SK-N-SH treated with all-trans-retinoic acid at 6 μM for 48 hours (cell line): ENCODE measurements at regions not wholly inside any gene's neighbourhood (a gene's known extent, or its start where the extent isn't known, plus 50 kb on each side); places are given as distances from the start of the nearest gene placed in this dataset.

Source experiments
- ATAC-seq: fragments of 200-7000 bp; cut with Tn5 transposase; 3 replicates; pipeline ENCODE4 v1.9.1; 2020; ENCODE audit warnings: mild to moderate bottlenecking, moderate library complexity
- ARNTL ChIP-seq: fragments of 450-650 bp; formaldehyde crosslinking; IDR thresholded peaks from 2 replicates; pipeline ENCODE4 v1.5.0; 2020; ENCODE audit warnings: low read depth, mild to moderate bottlenecking, moderate library complexity, borderline replicate concordance
- BACH2 ChIP-seq: fragments of 250-450 bp; sonication (Bioruptor Pico); IDR thresholded peaks from 2 replicates; pipeline ENCODE4 v1.9.0; 2021; ENCODE audit warnings: mild to moderate bottlenecking, borderline replicate concordance
- CREB5 ChIP-seq: fragments of 250-450 bp; sonication (Bioruptor Pico); IDR thresholded peaks from 2 replicates; pipeline ENCODE4 v1.5.1; 2020; ENCODE audit warnings: low read depth, mild to moderate bottlenecking, moderate library complexity
- CSRNP3 ChIP-seq: fragments of 250-450 bp; sonication (Bioruptor Pico); IDR thresholded peaks from 2 replicates; pipeline ENCODE4 v1.5.1; 2021; ENCODE audit warnings: mild to moderate bottlenecking, moderate library complexity
- GLIS3 ChIP-seq: fragments of 250-450 bp; sonication (Bioruptor Pico); IDR thresholded peaks from 2 replicates; pipeline ENCODE4 v1.5.0; 2020; ENCODE audit warnings: mild to moderate bottlenecking, moderate library complexity
- ISL1 ChIP-seq: fragments of 250-450 bp; sonication (Bioruptor Pico); IDR thresholded peaks from 2 replicates; pipeline ENCODE4 v2.1.2; 2022; ENCODE audit warnings: mild to moderate bottlenecking, moderate library complexity
- OSR1 ChIP-seq: fragments of 250-450 bp; sonication (Bioruptor Pico); IDR thresholded peaks from 2 replicates; pipeline ENCODE4 v1.8.0; 2022; ENCODE audit warnings: moderate library complexity, mild to moderate bottlenecking, inconsistent platforms
- PATZ1 ChIP-seq: fragments of 250-450 bp; sonication (Bioruptor Pico); IDR thresholded peaks from 2 replicates; pipeline ENCODE4 v1.8.0; 2020; ENCODE audit warnings: mild to moderate bottlenecking, moderate library complexity, borderline replicate concordance
- POU6F1 ChIP-seq: fragments of 250-450 bp; sonication (Bioruptor Pico); IDR thresholded peaks from 2 replicates; pipeline ENCODE4 v1.8.0; 2021; ENCODE audit warnings: low read depth, mild to moderate bottlenecking, moderate library complexity, borderline replicate concordance
- PPARA ChIP-seq: fragments of 250-450 bp; sonication (Bioruptor Pico); IDR thresholded peaks from 2 replicates; pipeline ENCODE4 v1.5.0; 2020; ENCODE audit warnings: mild to moderate bottlenecking, borderline replicate concordance
- RARB ChIP-seq: fragments of 250-450 bp; sonication (Bioruptor Pico); IDR thresholded peaks from 2 replicates; pipeline ENCODE4 v1.8.0; 2021; ENCODE audit warnings: mild to moderate bottlenecking, moderate library complexity
- SNAI2 ChIP-seq: fragments of 250-450 bp; sonication (Bioruptor Pico); IDR thresholded peaks from 2 replicates; pipeline ENCODE4 v1.5.0; 2020; ENCODE audit warnings: mild to moderate bottlenecking, moderate library complexity
- TCF4 ChIP-seq: fragments of 250-450 bp; sonication (Bioruptor Pico); IDR thresholded peaks from 2 replicates; pipeline ENCODE4 v1.8.0; 2021; ENCODE audit warnings: mild to moderate bottlenecking, moderate library complexity, borderline replicate concordance
- TOX ChIP-seq: fragments of 250-450 bp; sonication (Bioruptor Pico); IDR thresholded peaks from 2 replicates; pipeline ENCODE4 v1.8.0; 2021; ENCODE audit warnings: mild to moderate bottlenecking, moderate library complexity, borderline replicate concordance
- TSHZ2 ChIP-seq: fragments of 250-450 bp; sonication (Bioruptor Pico); IDR thresholded peaks from 2 replicates; pipeline ENCODE4 v1.5.0; 2020; ENCODE audit warnings: mild to moderate bottlenecking, moderate library complexity
- ZC3H10 ChIP-seq: fragments of 250-450 bp; sonication (Bioruptor Pico); IDR thresholded peaks from 2 replicates; pipeline ENCODE4 v1.5.1; 2021; ENCODE audit warnings: mild to moderate bottlenecking, moderate library complexity
- ZFP3 ChIP-seq: fragments of 250-450 bp; sonication (Bioruptor Pico); IDR thresholded peaks from 2 replicates; pipeline ENCODE4 v1.5.0; 2020; ENCODE audit warnings: mild to moderate bottlenecking, moderate library complexity
- ZFP30 ChIP-seq: fragments of 450-650 bp; formaldehyde crosslinking; IDR thresholded peaks from 2 replicates; pipeline ENCODE4 v1.5.0; 2022; ENCODE audit warnings: mild to moderate bottlenecking, moderate library complexity
- ZNF565 ChIP-seq: fragments of 450-650 bp; formaldehyde crosslinking; conservative IDR thresholded peaks from 2 replicates; pipeline ENCODE4 v1.5.0; 2020; ENCODE audit warnings: low read depth, mild to moderate bottlenecking, moderate library complexity
- ZNF70 ChIP-seq: fragments of 450-650 bp; formaldehyde crosslinking; IDR thresholded peaks from 2 replicates; pipeline ENCODE4 v1.5.0; 2020; ENCODE audit warnings: mild to moderate bottlenecking, moderate library complexity

- TF ChIP-seq CSRNP3 (CRISPR knock-in tag) (no peak), ZFP30 (CRISPR knock-in tag) (no peak), ZNF70 (CRISPR knock-in tag) (no peak), TSHZ2 (CRISPR knock-in tag) (no peak), TCF4 (CRISPR knock-in tag) (no peak), TOX (no peak), SNAI2 (CRISPR knock-in tag) (no peak), ISL1 (CRISPR knock-in tag) (no peak), ZFP3 (CRISPR knock-in tag) (no peak), ZC3H10 (CRISPR knock-in tag) (no peak), OSR1 (CRISPR knock-in tag) (no peak), CREB5 (no peak), RARB (CRISPR knock-in tag) (no peak)
- no peak for ATAC-seq
Measured at GRCh38 chr16:59686405-59686804, 952.3 kb upstream of the GOT2 start.

GRCh38 chr16:59684911-59685310, 950.8 kb upstream of the GOT2 start:
- TF ChIP-seq RARB (CRISPR knock-in tag) (no peak), BACH2 (CRISPR knock-in tag) (no peak), TOX (no peak), PATZ1 (CRISPR knock-in tag) (no peak)
- TF ChIP-seq, all 23 proteins: peak for 0
- no peak for ATAC-seq

GRCh38 chr16:59683709-59684108, 949.6 kb upstream of the GOT2 start:
- no peak for TF ChIP-seq ZNF565 (CRISPR knock-in tag)
- TF ChIP-seq TOX, result no peak
- TF ChIP-seq OSR1 (CRISPR knock-in tag), result no peak
- TF ChIP-seq PPARA (CRISPR knock-in tag), result no peak

GRCh38 chr16:59665618-59666220, 931.6 kb upstream of the GOT2 start:
- ATAC-seq, result no peak
- TF ChIP-seq ZNF70 (CRISPR knock-in tag), result no peak
- no peak for TF ChIP-seq GLIS3
- no peak for TF ChIP-seq PATZ1 (CRISPR knock-in tag)
- no peak for TF ChIP-seq CREB5
- TF ChIP-seq BACH2 (CRISPR knock-in tag), result no peak
- no peak for TF ChIP-seq TSHZ2 (CRISPR knock-in tag)
- no peak for TF ChIP-seq ARNTL (CRISPR knock-in tag)
- no peak for TF ChIP-seq POU6F1 (CRISPR knock-in tag)
- TF ChIP-seq TOX, result no peak
- no peak for TF ChIP-seq TCF4 (CRISPR knock-in tag)

More at GRCh38 chr16:59683709-59684108, 949.6 kb upstream of the GOT2 start:
- ATAC-seq, result no peak
